HG03175 (cell line): ENCODE measurements at regions not wholly inside any gene's neighbourhood (a gene's known extent, or its start where the extent isn't known, plus 50 kb on each side); places are given as distances from the start of the nearest gene placed in this dataset.

Experiments used
- ATAC-seq: cut with Tn5 transposase; IDR thresholded peaks from one replicate; pipeline ENCODE4 v1.9.1; 2021; ENCODE audit warnings: mild to moderate bottlenecking, moderate library complexity; ENCODE audit not compliant: unreplicated experiment

DNA sequence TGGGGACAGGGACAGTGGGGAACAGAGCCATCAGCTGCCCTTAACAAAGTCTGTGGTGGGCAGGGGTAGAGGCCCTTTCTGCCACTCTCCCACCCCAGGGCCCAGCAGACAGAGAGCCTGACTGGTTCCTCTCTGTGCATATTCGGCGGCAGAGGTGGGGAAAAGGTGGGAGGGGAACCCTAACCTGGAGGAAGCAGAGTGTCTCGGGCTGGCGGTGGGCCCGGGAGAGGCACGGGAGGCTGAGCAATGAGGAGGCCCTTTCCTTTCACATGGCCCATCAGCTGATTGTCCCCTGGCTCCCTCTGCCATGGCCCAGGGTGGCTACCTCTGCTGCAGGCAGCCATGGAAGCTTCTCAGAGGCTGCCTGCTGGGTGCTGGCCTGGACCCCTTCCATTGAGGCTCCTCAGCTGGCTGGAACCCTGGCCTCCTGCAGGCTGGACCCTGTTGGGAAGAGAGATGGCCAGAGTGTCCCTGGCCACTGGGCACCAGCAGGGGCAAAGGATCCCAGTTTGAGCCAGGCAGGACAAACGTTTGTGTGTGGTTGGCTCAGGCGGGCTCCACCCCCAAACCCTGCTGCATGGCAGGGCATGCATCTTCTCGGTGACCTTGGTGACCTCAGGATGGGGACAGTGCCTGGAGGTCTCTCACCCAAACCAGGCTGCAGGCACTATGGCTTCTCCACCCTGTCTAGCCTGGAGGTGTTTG lies 202.8 kb upstream of the ZNF536 start:
- ATAC-seq = no peak

DNA sequence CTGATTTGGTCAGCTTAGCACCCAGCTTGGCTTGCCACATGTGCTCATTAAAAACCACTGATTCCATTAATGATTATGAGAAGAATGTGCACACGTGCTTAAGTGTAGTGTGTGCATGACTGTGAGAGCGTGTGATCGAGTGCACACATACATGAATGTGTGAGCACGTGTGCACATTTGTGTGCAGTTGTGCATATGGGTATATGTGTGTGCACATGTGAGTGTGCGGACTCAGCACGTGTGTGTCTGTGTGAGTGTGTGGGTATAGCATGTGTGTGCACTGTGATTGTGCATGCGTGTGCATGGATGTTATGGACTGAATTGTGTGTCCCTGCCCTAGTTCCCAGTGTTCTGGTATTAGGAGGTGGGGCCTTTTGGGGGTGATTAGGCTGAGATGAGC lies 202.1 kb upstream of the ZNF536 start:
- ATAC-seq = no peak

DNA sequence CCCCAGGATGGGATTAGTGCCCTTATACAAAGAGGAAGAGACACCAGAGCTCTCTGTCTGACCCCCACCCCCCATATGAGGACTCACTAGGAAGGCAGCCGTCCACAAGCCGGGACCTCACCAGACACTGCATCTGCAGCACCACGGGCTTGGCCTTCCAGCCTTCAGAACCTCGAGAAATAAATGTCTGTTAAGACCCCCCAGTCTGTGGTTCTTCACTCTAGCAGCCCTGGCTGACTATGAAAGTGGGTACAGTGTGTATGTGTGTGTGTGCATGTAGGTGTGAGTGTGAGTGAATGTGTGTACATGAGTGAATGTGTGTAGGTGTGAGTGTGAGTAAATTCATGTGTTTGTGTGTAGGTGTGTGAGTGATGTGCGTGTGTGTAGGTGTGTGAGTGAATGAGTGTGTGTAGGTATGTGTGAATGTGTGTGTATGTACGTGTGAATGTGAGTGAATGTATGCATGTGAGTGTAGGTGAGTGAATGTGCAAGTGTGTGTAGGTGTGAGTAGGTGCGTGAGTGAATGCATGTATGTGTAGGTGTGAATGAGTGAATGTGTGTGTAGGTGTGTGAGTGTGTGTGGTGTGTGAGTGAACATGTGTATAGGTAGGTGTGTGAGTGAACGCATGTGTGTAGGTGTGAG lies 201.6 kb upstream of the ZNF536 start:
- ATAC-seq = no peak

DNA sequence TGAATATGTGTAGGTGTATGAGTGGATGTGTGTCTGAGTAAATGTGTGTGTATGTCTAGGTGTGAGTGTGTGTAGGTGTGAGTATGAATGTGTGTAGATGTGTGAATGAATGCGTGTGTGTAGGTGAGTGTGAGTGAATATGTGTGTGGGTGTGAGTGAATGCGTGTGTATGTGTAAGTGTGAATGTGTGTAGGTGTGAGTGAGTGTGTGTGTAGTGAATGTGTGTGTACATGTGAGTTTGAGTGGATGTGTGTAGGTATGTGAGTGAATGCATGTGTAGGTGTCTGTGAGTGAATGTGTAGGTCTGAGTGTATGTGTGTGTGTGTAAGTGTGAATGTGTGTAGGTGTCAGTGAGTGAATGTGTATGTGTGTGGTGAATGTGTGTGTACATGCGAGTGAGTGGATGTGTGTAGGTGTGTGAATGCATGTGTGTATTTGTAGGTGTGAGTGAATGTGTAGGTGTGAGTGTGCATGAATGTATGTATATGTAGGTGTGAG lies 201.0 kb upstream of the ZNF536 start:
- no peak for ATAC-seq

DNA sequence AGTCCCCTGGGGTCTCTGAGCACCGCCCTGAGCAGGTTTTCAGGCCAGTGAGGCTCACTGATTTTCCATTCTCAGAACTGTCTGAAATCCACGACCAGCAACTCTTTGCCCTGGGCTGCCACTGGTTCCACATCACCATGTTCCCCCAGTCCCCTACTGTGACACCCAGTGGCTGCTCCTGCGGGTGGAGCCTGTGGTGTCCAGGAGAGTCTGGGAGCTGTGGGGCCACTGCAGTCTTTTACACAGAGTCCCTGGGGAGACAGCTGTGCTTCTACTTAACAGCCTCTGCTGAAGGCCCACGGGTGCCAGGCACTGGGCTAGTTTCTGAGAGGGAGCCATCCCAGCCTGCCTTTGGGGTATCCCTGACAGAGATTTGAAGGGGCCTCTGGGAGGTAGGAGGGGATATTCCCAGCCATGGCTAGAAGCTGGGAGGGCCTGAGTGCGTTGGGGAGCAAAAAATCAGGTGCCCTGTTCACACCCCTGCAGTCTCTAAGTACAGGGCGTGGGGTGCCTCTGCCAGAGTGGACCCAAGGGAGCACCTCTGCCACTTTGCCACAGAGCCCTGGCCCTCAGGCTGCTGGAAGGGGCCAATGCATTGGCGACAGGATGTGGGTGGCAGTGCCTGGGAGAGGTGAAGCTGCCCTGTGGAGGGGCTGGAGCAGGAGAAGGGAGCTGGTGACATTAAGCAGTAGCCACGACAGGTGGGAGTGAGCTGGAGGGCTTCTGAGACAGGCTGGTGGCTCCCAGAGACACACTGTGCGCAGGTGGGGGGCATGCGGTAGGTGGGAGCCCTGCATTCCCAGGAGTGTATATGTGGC lies 200.2 kb upstream of the ZNF536 start:
- ATAC-seq = no peak

DNA sequence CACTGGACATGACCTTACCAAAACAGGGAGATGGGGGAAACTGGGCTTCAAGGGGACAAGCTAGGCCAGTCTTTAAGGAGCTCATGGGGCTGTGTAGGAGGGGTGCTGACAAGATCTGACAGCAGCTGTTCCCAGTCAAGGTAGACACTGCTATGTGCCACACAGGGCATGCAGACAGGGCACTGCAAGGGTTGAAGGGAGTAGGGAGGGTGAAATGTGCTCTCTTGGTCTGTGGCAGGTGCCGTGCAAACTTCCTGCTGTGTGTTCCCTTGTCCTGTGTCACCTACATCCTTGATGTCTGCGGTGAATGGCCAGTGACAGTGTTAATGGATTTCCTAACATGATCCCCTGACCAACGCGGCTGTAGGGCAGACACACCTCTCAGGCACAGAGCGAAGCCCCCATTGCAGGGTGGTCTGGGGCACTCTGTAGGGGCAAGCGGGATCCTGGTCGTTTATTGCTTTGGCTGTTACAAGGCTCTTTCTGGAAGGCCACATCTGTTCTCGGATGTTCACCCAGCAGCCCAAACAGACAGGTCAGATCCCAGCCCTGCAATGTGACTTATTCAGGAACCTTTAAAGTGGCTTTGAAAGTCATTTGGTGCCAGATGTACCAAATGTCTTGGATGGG lies 199.5 kb upstream of the ZNF536 start:
- ATAC-seq = no peak

DNA sequence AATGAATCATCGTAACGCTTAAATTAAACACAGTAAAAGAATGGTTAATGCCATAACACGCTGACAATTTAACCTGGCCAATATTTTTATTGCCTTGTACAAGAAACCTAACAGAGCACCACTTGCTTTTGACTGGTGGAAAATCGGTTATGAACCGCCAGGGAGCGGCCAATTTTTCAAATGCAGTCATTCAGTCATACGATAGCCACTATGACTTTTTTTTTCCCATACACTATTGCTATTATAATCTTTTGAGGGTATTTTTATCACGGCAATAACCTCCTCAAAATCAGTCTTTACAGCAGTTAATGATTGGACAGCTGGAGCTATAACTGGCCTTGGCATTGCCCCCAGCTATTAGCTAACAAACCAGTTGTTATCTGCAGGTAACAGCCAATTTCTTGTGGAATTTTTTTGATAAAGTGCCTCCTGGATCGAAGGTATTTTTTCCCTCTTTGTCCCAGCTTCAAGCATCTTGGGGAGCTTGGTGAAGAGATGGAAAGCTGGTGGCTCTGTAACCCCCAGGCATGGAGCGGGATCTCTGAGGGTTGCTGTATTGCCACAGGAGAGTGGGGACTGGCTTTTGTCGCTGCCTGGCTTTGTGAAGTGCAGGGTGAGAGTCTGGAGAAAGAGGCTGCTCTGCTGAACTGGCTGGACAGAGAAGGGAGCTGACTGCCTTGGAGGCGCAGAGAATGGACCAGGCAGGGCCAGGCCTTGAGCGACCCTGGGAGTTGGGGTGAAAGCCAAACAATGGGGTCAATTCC lies 198.4 kb upstream of the ZNF536 start:
- no peak for ATAC-seq

DNA sequence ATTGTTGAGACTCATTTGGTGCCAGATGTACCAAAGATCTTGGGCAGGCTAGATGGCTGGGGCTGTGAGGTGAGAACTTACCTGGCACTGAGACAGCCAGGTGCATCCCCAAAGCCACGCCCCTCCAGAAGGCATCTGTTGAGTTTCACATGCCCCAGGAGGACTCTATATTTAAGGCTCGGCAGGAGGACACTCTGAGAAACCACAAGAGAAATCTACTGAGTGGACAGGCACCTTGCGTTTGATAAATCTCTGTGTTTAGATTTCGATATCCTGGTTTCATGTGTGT lies 197.9 kb upstream of the ZNF536 start:
- no peak for ATAC-seq

DNA sequence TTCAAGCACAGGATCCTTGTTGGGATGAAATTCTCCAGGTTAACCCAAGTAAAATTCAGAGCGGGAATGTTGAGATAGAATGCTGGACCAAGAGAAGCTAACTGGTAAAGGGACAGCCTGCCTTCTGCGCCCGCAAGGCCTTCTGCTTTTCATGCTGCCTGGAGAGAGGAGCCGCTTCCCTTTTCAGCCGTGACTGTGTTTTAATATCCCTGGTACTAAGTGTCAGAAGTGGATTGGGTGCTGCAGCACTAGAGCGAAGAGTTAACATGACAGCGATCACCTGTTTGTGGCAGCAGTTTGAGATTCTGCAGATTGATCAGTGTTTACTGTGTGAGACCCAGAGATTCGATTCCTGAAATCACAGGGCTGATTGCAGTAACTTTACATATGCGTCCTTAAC lies 197.4 kb upstream of the ZNF536 start:
- no peak for ATAC-seq

DNA sequence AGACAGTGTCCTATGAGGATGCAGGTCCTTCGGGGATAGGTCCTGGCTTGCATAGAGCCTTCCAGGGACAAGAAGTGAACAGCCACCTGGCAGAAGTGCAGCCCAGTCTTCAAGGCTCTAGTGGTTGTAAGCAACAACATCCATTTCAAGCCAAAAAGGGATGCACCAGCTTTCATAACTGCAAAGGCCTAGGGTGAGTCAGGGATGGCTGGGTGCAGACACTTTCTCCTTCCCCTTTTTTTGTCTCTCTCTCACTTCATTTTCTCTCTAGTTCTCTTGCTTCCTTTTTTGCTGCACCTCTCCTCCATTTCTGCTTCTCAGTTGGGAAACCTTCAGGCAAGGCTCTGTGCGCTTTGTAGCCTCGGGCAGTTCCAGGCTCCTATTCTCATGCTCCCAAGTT lies 196.2 kb upstream of the ZNF536 start:
- ATAC-seq = no peak

DNA sequence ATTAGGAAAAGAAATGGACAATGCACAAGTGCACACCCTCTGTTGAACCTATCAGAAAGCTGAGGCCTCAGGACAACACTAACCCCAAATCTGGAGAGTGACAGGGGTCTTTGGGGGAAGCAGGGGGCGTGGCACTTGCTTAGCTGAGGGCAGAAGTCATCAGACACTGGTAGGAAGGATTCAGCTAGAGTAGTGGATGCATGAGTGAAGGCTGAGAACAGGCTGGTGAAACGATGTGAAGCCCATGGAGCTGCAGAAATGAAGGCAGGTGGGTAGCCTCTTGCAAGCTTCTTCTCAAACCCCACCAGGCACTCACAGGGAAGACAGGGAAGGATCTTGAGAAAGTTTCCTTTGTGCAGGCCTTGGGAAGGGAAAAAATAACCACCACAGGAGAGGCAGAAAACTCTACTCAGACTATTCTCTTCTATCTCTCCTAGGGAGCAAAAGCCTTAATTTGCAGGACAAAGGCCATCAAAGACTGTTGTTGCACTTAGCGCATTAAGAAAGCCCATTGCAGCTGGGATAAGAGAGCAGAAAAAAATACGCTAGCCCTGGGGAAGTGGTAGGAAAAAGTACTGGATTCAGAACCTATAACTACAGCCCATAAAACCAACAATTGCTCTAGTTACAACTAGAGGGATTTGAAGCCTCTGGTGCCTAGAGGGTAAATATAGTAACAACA lies 193.3 kb upstream of the ZNF536 start:
- ATAC-seq = no peak

DNA sequence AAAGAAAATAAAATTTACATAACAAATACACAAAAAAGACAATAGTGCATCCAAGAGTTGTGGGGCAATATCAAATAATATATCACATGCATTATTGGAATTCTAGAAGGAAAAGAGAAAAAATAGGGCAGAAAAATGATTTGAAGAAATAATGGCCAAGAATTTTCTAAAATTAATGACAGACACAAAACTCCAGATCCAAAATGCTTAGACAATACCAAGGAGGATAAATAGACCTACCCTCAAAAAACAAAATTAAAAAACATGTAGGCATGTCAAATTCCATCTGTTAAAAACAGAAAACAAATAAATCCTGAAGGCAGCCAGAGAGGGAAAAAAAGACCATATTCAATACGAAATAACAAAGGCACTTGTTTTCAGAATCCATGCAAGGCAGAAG lies 191.5 kb upstream of the ZNF536 start:
- ATAC-seq = no peak

DNA sequence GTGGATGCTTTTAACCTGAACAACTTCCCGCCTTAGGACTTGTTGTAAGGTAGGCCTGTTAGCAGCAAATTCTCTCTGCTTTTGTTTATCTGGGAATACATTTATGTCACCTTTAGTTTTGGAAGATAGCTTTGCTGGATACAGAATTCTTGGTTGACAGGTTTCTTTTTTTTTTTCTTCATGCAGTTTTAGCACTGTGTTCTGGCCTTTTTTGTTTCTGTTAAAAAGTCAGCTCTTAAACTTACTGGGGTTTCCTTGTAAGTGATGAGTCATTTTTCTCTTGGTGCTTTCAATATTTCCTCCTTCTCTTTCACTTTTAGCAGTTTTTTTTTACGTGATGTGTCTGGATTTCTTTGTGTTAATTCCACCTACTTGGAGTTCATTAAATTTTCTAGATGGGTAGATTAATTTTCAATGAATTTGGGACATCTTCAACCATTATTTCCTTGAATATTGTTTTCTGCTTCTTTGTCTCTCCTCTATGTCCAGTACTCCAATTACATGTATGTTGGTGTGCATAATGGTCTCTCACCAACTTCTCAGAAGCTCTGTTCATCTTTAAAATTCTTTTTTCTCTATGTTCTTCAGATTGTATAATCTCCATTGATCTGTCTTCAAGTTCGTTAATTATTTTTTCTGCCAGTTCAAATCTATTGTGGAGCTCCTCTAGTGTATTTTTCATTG lies 188.2 kb upstream of the ZNF536 start:
- ATAC-seq = no peak

DNA sequence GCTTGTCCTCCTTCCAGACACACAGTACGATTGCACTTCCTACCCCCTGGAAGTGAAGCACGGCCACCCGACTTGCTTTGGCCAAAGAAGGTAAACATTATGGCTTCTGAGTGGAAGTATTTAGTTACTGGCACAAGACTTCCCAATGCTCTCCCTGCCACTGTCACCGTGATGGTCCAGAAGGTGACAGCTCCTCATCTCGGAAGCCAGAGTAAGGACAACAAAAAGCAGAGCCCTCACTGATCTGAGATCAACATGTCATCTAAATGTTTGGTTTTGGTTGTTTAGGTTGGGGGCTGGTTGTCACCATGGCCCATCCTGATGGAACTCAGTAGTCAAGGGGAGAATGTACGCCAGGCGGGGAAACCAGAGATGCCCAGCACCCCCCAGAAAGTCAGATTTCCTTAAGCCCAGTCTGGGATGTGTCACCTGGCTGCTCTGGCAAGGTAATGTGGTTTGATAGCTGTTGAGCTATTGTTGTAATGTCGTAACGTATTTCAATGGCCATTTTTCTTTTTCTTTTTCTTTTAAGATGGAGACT lies 170.1 kb upstream of the ZNF536 start:
- ATAC-seq = no peak

DNA sequence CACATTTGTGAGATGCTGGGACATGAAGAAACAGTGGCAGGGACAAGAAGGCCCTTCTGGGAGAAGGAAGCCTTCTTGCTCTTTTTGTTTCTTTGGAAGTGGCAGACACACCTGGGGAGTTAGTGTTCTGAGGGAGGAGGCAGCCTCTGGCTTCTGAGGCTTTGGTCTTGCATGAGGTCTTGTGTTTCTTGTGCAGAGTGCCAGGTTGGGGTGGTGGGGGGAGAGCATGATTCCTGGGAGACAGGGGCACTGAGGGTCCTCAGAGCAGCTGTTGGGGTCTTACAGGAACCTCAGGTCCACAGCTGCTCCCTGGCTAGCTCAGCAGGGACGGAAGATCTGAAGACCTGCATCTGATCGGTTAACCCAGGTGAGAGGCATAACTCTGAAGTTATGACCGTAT lies 167.5 kb upstream of the ZNF536 start:
- no peak for ATAC-seq

DNA sequence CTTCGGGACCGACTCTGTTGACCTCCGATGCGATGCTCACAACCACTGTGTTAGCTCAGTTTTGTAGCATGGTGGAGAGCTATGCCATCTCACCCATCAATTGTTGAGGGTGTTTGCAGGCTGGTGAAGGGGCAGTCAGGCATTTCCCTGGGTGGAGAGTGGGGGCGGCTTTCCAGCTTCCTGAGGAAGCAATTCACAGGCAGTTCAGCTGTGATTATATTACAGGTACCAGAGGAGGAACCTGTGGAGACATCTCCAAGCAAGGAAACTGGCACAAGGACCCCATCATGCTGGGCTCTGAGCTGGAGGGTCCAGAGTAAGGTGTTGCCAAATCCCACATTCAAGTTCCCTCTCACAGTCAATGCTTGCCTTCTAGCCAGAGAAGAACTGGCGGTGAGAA lies 166.0 kb upstream of the ZNF536 start:
- no peak for ATAC-seq

DNA sequence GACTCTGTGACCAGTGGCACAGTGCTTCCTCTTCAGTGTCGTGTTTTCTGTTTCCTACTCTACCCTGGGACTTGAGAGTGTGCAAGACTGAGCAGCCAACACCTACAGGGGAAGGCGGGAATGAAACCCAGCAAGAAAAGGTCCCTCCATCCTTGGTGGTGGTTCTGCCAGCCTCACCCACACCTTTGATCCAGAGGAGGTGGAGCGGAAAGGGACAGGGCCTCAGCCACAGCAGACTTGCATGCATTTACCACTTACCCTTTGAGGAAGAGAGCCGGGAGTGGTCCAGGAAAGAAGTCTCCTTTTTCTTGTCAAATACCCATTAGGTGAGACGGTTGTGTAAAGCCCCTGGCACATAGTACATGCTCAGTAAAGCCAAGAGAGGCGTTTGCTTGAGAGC lies 164.8 kb upstream of the ZNF536 start:
- no peak for ATAC-seq

DNA sequence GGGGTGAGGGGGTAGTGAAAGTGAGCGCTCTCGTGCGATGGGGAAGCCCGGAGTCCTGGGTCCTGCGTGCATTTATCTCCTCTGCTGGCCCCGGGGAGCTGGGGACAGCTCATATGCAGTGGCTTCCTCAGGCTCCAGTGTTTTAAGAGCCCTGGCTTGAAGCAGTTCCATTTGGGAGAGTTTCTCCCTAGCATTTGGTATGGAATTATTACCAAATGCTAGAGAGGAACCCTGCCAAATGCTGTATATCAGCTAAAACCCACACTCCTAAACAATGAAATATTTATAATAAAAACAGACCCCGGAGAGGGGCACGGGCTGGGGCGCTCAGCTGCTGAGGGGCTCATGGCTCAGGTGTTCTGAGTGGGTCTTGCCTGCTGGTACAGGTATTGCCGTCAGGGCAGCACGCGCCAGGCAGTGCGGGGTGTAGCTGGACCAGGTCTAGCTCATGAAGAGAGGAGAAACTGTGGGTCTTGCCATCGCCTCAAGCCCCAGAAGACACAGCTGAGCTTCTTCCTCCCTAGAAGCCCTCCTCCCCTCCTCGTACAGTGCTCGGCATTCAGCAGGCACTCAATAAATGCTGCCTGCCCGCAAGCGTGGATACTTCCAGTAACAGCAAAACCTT lies 163.6 kb upstream of the ZNF536 start:
- no peak for ATAC-seq
